Naive thymus-derived CD4-positive, alpha-beta T cell (primary cell): ENCODE measurements at regions not wholly inside any gene's neighbourhood (a gene's known extent, or its start where the extent isn't known, plus 50 kb on each side); places are given as distances from the start of the nearest gene placed in this dataset.
"Not testable (repeated sequence)": the region's sequence is repeated elsewhere in the genome, so short reads cannot be mapped to it uniquely, and the experiment has no call there.

Source experiments
- ATAC-seq: fragments of 150-1000 bp; cut with Tn5 transposase; 2 replicates; pipeline ENCODE4 v1.10.0; 2021; ENCODE audit warnings: mild to moderate bottlenecking, moderate library complexity
- CTCF ChIA-PET: fragments of 350-600 bp; sonication (Branson Sonifier 250); formaldehyde crosslinking; loops from one replicate; lab custom pipeline; 2021; ENCODE audit warnings: antibody characterized with exemption; lab: Charles Lee
- POLR2A ChIA-PET: fragments of 350-600 bp; sonication (Branson Sonifier 250); formaldehyde crosslinking; loops from one replicate; lab custom pipeline; 2021; ENCODE audit warnings: antibody characterized with exemption, inconsistent platforms; lab: Charles Lee
- DNase-seq, 9 donors: peaks; one replicate each; pipeline versions ENCODE4 v3.0.0 to v3.0.0-alpha.2; 2020 to 2022; ENCODE audit warnings: mixed read lengths in 1 of 9
- H3K27ac ChIP-seq: one replicate; pipeline ENCODE4 v1.7.0; 2013; ENCODE audit warnings: mild to moderate bottlenecking, low read depth, low read length, moderate library complexity
- H3K27me3 ChIP-seq, 2 donors: one replicate each; pipeline ENCODE4 v1.7.0; 2013; ENCODE audit warnings: low read length in 2 of 2, mild to moderate bottlenecking in 2 of 2, moderate library complexity in 2 of 2; ENCODE audit not compliant: control insufficient read depth in 2 of 2, insufficient read depth in 2 of 2
- H3K36me3 ChIP-seq, 3 experiments: 1 replicate in 2 of 3; 2 replicates in 1 of 3; pipeline ENCODE4 v1.7.0; 2013; ENCODE audit warnings: low read length in 3 of 3, mild to moderate bottlenecking in 3 of 3, moderate library complexity in 1 of 3; ENCODE audit not compliant: insufficient read depth in 3 of 3, control insufficient read depth in 2 of 3
- H3K4me1 ChIP-seq, 2 donors: one replicate each; pipeline ENCODE4 v1.7.0; 2013; ENCODE audit warnings: low read length in 2 of 2, mild to moderate bottlenecking in 2 of 2, moderate library complexity in 1 of 2; ENCODE audit not compliant: control insufficient read depth in 2 of 2, insufficient read depth in 2 of 2
- H3K4me3 ChIP-seq: 2 replicates; pipeline ENCODE4 v1.7.0; 2013; ENCODE audit warnings: mild to moderate bottlenecking, low read length
- H3K9me3 ChIP-seq, 3 experiments: 1 replicate in 2 of 3; 2 replicates in 1 of 3; pipeline ENCODE4 v1.7.0; 2013; ENCODE audit warnings: low read length in 3 of 3; ENCODE audit not compliant: control insufficient read depth in 2 of 3
- H3K27ac Mint-ChIP-seq, 9 donors: one replicate each; pipeline ENCODE4 v1.8.0; 2020 to 2022; ENCODE audit warnings: mixed read lengths in 9 of 9, mild to moderate bottlenecking in 8 of 9, moderate library complexity in 5 of 9, inconsistent platforms in 2 of 9
- H3K27me3 Mint-ChIP-seq, 5 donors: one replicate each; pipeline ENCODE4 v1.8.0; 2021 to 2022; ENCODE audit warnings: mixed read lengths in 5 of 5, mild to moderate bottlenecking in 1 of 5
- H3K36me3 Mint-ChIP-seq, 5 donors: one replicate each; pipeline ENCODE4 v1.8.0; 2020 to 2022; ENCODE audit warnings: mixed read lengths in 5 of 5, mild to moderate bottlenecking in 3 of 5, inconsistent platforms in 1 of 5
- H3K4me1 Mint-ChIP-seq, 7 donors: one replicate each; pipeline ENCODE4 v1.8.0; 2020 to 2022; ENCODE audit warnings: mixed read lengths in 7 of 7, mild to moderate bottlenecking in 3 of 7, inconsistent platforms in 1 of 7
- H3K4me3 Mint-ChIP-seq, 10 donors: one replicate each; pipeline ENCODE4 v1.8.0; 2020 to 2022; ENCODE audit warnings: mild to moderate bottlenecking in 10 of 10, mixed read lengths in 10 of 10, moderate library complexity in 6 of 10, inconsistent platforms in 2 of 10
- H3K9me3 Mint-ChIP-seq, 11 donors: one replicate each; pipeline ENCODE4 v1.8.0; 2020 to 2022; ENCODE audit warnings: mixed read lengths in 11 of 11, mild to moderate bottlenecking in 4 of 11, inconsistent platforms in 1 of 11, moderate library complexity in 1 of 11
- intact Hi-C, 2 donors: fragments of 100-400 bp; cut with micrococcal nuclease; formaldehyde crosslinking; loops; one replicate each; pipeline ENCODE4 v1.15.1; 2023

DNA sequence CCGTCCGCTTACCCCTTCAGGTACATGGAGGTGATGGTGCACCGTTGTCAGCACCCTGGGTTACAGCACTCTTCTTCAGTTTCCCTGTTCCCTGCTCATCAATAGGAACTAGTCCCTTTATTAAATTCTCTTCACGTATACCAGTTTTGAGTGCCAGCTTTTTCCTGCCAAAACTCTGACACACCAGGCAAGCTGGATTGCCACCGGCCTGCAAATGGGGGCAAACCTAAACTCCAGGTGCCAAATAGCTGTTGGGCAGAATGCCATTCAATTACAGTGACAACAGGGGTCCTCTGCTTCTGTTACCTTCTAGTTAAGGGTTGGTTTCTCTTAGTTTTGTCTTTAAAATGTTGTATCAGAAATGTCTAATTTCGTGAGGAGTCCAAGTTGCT lies 400.4 kb downstream of the OSTF1 start:
- DNase-seq (no peak), ATAC-seq (no peak)
- Mint-ChIP-seq H3K27me3 (peaks cover 0 to 37% (median 3%) of the 10 kb centered on the region in 5 donors), H3K4me1 (no peaks in the 10 kb centered on the region), H3K27ac (no peak overlapping the region), H3K9me3 (peaks cover 0 to 6% (median 2%) of the 10 kb centered on the region in 11 donors), H3K36me3 (peaks cover 0 to 4% (median 0%) of the 10 kb centered on the region in 5 donors), H3K4me3 (no peak overlapping the region)
- H3K36me3 ChIP-seq, result no peaks in the 10 kb centered on the region
- intact Hi-C loops, result no loop called here
- no peaks in the 10 kb centered on the region for H3K27me3 ChIP-seq
- H3K4me3 ChIP-seq, result no peak overlapping the region
- H3K27ac ChIP-seq, result no peak overlapping the region
- ChIA-PET CTCF (no interaction called here), POLR2A (no interaction called here)
- H3K4me1 ChIP-seq, result no peaks in the 10 kb centered on the region
- no peaks in the 10 kb centered on the region for H3K9me3 ChIP-seq

DNA sequence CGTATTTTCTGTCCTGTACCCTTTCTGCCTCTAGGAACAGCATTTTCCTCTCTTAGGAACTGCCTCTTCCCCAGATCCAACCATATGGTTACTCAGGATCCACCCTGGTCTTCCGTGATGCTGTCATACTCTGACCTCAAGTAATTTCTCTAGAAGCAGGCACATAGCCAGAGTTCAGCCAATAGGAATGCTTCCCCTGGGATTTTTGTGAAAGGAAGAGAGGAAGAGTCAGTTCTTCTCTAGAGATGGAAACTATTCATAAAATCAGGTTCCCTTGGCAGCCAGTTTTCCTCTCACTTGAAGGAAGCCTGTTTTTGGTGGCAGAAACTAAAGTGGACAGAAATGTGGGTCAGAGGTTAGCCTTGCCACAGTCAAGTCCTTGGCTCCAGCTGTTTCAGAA lies 400.1 kb upstream of the PCSK5 start:
- H3K36me3 Mint-ChIP-seq, result peaks cover 0 to 4% (median 0%) of the 10 kb centered on the region in 5 donors
- intact Hi-C loops, result no loop called here
- ATAC-seq, result no peak

DNA sequence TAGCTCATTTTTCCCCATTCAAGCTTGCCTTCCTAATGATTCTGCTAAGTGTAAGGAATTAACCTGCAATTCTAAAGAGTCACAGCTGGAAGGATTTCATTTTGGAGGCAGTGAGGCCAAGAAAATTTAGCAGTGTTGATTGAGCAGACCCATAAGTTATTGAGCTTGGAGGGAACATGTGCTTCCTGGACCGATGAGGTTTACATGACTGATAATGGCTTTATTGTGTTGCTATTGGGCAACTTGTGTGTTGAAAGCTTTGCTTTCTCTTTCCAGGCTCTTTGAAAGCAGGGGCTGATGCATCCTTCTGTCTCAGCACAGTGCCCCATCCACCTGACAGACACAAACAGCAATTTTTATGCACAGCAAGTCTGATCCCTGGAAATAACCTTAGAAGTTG lies 398.9 kb upstream of the PCSK5 start:
- Mint-ChIP-seq H3K27ac (no peak overlapping the region), H3K9me3 (peaks cover 0 to 6% (median 2%) of the 10 kb centered on the region in 11 donors), H3K4me1 (no peaks in the 10 kb centered on the region), H3K36me3 (peaks cover 0 to 4% (median 0%) of the 10 kb centered on the region in 5 donors), H3K4me3 (no peak overlapping the region), H3K27me3 (peaks cover 0 to 21% (median 0%) of the 10 kb centered on the region in 5 donors)
- Histone ChIP-seq H3K4me1 (no peaks in the 10 kb centered on the region), H3K27ac (no peak overlapping the region), H3K4me3 (no peak overlapping the region), H3K36me3 (no peaks in the 10 kb centered on the region), H3K27me3 (no peaks in the 10 kb centered on the region), H3K9me3 (no peaks in the 10 kb centered on the region)
- intact Hi-C loops, result no loop called here
- no peak for ATAC-seq
- ChIA-PET CTCF (no interaction called here), POLR2A (no interaction called here)
- DNase-seq, result no peak

More for the DNA sequence above, 400.1 kb upstream of the PCSK5 start:
- ChIA-PET CTCF (no interaction called here), POLR2A (no interaction called here)
- H3K27me3 Mint-ChIP-seq, result peaks cover 0 to 25% (median 2%) of the 10 kb centered on the region in 5 donors
- no peak overlapping the region for H3K27ac Mint-ChIP-seq
- no peak for DNase-seq
- peaks cover 0 to 6% (median 2%) of the 10 kb centered on the region in 11 donors for H3K9me3 Mint-ChIP-seq
- Histone ChIP-seq H3K27me3 (no peaks in the 10 kb centered on the region), H3K27ac (no peak overlapping the region), H3K4me1 (no peaks in the 10 kb centered on the region), H3K9me3 (no peaks in the 10 kb centered on the region), H3K36me3 (no peaks in the 10 kb centered on the region), H3K4me3 (no peak overlapping the region)
- H3K4me3 Mint-ChIP-seq, result no peak overlapping the region
- H3K4me1 Mint-ChIP-seq, result no peaks in the 10 kb centered on the region

DNA sequence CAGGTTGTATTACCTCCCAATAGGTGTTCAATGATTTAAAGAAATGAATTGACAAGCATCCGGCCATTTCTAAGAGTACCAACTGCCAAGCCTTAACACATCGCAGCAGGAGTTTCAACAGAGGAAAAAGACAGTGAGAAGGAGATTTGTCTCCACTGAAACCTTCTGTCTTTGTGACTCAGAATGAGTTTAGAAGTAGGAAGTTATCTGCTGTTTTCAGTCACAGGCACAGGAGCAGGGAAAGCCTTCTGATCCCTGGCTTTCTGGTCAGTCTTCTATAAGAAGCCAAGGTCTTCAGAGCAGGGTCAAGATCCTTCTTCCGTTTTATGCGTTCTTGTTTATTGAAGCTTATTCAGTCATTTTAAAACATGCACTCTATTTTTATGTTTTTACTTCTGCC lies 390.7 kb upstream of the PCSK5 start:
- intact Hi-C loops, result no loop called here
- Histone ChIP-seq H3K4me1 (no peaks in the 10 kb centered on the region), H3K36me3 (no peaks in the 10 kb centered on the region)

DNA sequence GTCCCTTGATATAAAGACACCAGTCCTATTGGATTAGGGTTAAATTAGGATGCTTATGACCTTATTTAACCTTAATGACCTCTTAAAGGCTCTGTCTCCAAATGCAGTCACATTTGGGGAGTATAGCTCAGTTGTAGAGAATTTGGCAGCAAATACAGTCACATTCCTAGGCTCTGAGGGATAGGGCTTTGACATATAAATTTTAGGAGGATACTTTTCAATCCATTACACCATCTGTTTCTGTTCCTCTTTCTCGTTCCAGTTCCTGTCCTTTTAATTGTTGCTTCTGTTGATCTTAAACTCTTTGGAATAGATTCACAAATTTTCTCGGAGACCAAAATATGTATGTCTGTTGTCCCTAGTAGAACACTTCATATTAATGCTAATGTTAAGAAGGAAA lies 390.0 kb upstream of the PCSK5 start:
- ATAC-seq (no peak), DNase-seq (no peak)
- no peak overlapping the region for H3K4me3 ChIP-seq
- CTCF ChIA-PET, result no interaction called here
- no peaks in the 10 kb centered on the region for H3K9me3 ChIP-seq
- peaks cover 0 to under 1% (median 0%) of the 10 kb centered on the region in 11 donors for H3K9me3 Mint-ChIP-seq
- H3K36me3 ChIP-seq, result no peaks in the 10 kb centered on the region
- H3K4me1 ChIP-seq, result no peaks in the 10 kb centered on the region
- peaks cover 0 to 29% (median 5%) of the 10 kb centered on the region in 5 donors for H3K27me3 Mint-ChIP-seq
- H3K27ac ChIP-seq, result no peak overlapping the region
- intact Hi-C loops, result no loop called here
- no peaks in the 10 kb centered on the region for H3K36me3 Mint-ChIP-seq
- no peaks in the 10 kb centered on the region for H3K4me1 Mint-ChIP-seq
- H3K4me3 Mint-ChIP-seq, result no peak overlapping the region
- POLR2A ChIA-PET, result no interaction called here
- no peak overlapping the region for H3K27ac Mint-ChIP-seq
- no peaks in the 10 kb centered on the region for H3K27me3 ChIP-seq

More for the DNA sequence above, 390.7 kb upstream of the PCSK5 start:
- DNase-seq (no peak), ATAC-seq (no peak)
- H3K9me3 Mint-ChIP-seq, result no peaks in the 10 kb centered on the region
- H3K27ac Mint-ChIP-seq, result no peak overlapping the region
- H3K4me1 Mint-ChIP-seq, result no peaks in the 10 kb centered on the region
- POLR2A ChIA-PET, result no interaction called here
- H3K27me3 Mint-ChIP-seq, result peaks cover 0 to 29% (median 5%) of the 10 kb centered on the region in 5 donors
- CTCF ChIA-PET, result no interaction called here
- no peaks in the 10 kb centered on the region for H3K36me3 Mint-ChIP-seq
- H3K4me3 ChIP-seq, result no peak overlapping the region
- H3K27me3 ChIP-seq, result no peaks in the 10 kb centered on the region
- no peak overlapping the region for H3K27ac ChIP-seq
- no peaks in the 10 kb centered on the region for H3K9me3 ChIP-seq
- no peak overlapping the region for H3K4me3 Mint-ChIP-seq

DNA sequence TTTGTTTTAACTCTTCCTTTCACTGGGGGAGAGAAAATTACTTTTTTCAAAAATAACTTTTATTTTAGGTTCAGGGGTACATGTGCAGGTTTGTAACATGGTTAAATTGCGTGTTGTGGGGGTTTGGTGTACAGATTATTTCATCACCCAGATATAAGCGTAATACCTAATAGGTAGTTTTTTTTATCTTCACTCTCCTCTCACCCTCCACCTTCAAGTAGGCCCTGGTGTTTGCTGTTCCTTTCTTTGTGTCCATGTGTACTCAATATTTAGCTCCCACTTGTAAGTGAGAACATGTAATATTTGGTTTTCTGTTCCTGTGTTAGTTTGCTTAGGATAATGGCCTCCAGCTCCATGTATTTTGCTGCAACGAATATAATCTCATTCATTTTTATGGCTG lies 389.5 kb upstream of the PCSK5 start:
- peaks cover 0 to 29% (median 5%) of the 10 kb centered on the region in 5 donors for H3K27me3 Mint-ChIP-seq
- H3K9me3 Mint-ChIP-seq, H3K36me3 Mint-ChIP-seq, DNase-seq, intact Hi-C loops, H3K36me3 ChIP-seq, POLR2A ChIA-PET, H3K4me3 ChIP-seq, H3K27me3 ChIP-seq, H3K4me3 Mint-ChIP-seq, H3K27ac Mint-ChIP-seq, H3K4me1 ChIP-seq, H3K27ac ChIP-seq, ATAC-seq, H3K9me3 ChIP-seq, H3K4me1 Mint-ChIP-seq, CTCF ChIA-PET: not testable (repeated sequence)

DNA sequence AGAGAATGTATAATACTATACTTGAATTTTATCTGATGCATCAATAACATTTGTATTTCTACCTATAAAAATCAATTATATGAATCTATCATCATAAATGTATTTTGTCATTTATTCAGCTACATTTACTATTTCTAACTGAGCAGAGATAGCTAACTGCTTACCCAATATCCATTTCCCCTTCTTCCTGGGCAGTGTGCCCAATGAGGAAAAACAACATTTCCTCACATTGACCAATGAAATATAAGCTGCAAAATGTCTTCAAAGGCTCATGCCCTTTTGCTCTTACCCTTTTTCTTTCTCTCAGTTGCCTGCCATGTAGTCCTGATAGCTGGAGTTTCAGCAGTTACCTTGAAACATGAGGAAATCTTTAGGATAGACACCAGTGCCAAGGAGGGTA lies 385.8 kb upstream of the PCSK5 start:
- Histone ChIP-seq H3K4me1 (no peaks in the 10 kb centered on the region), H3K36me3 (no peaks in the 10 kb centered on the region), H3K27ac (no peak overlapping the region), H3K9me3 (no peaks in the 10 kb centered on the region), H3K27me3 (no peaks in the 10 kb centered on the region), H3K4me3 (no peak overlapping the region)
- Mint-ChIP-seq H3K36me3 (no peaks in the 10 kb centered on the region), H3K4me1 (no peaks in the 10 kb centered on the region), H3K27me3 (peaks cover 0 to 18% (median 5%) of the 10 kb centered on the region in 5 donors), H3K27ac (no peak overlapping the region), H3K4me3 (no peak overlapping the region), H3K9me3 (peaks cover 0 to 3% (median 0%) of the 10 kb centered on the region in 11 donors)
- intact Hi-C loops, result no loop called here
- ATAC-seq (no peak), DNase-seq (no peak)
- POLR2A ChIA-PET, result no interaction called here
- CTCF ChIA-PET, result no interaction called here
